ENCODE measurements at regions not wholly inside any gene's neighbourhood (a gene's known extent, or its start where the extent isn't known, plus 50 kb on each side); places are given as distances from the start of the nearest gene placed in this dataset.
"Not testable (repeated sequence)": the region's sequence is repeated elsewhere in the genome, so short reads cannot be mapped to it uniquely, and the experiment has no call there.

- DNase-seq: no peak
- no peaks in the 10 kb centered on the region for H3K4me1 ChIP-seq
- intact Hi-C loops (cut with DNase I; ENCODE audit: low total_unique reads): no loop called here
- H3K9me3 ChIP-seq: no peaks in the 10 kb centered on the region
- H3K27ac ChIP-seq: no peak overlapping the region
- no peaks in the 10 kb centered on the region for H3K27me3 ChIP-seq
- H3K4me3 ChIP-seq: no peak overlapping the region
- no peak for TF ChIP-seq POLR2A (IDR thresholded peaks at IDR 0.05)
- TF ChIP-seq, protein P1, sequence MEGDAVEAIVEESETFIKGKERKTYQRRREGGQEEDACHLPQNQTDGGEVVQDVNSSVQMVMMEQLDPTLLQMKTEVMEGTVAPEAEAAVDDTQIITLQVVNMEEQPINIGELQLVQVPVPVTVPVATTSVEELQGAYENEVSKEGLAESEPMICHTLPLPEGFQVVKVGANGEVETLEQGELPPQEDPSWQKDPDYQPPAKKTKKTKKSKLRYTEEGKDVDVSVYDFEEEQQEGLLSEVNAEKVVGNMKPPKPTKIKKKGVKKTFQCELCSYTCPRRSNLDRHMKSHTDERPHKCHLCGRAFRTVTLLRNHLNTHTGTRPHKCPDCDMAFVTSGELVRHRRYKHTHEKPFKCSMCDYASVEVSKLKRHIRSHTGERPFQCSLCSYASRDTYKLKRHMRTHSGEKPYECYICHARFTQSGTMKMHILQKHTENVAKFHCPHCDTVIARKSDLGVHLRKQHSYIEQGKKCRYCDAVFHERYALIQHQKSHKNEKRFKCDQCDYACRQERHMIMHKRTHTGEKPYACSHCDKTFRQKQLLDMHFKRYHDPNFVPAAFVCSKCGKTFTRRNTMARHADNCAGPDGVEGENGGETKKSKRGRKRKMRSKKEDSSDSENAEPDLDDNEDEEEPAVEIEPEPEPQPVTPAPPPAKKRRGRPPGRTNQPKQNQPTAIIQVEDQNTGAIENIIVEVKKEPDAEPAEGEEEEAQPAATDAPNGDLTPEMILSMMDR (IDR thresholded peaks at IDR 0.05): no peak
- WGBS, 2 donors: 78 to 80% methylated on average over 3 of the region's 3 CpGs
- no peaks in the 10 kb centered on the region for H3K36me3 ChIP-seq (ENCODE audit: low read depth, missing control alignments)
These were observed 351.3 kb downstream of the NKX6-1 start for GRCh38 chr4:84147831-84148230.

DNA sequence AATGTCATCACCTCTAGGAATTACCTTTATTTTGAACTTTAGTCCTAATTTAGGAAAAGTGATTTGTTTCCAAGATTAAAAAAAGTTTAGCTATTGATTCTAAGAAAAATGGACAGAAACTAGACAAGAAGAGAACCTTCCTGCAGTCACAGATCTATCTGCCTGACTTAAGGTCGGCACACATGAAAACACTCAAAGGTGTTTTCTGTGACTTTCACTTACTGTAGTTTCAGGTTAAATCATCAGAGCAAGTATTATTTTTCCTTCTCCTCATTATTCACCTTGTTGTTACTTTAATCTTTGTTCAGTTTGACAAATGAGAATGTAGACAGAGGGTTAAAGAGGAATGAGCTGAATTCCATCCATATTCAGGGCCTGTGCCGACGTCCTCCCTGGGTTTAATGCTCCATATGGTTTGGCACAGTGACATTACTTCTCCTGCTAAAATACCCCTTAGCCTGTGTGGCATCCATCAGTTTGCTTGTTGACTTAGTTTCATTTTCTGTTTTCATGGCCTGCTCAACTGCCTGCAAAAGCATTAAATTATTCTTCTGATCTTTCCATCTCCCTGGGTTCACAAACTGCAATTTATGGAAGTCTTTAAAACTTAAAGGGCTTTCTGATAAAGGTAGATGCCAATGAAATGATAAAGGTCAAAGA lies 352.7 kb downstream of the NKX6-1 start:
- Histone ChIP-seq H3K9me3 (no peaks in the 10 kb centered on the region), H3K4me3 (no peak overlapping the region), H3K27me3 (no peaks in the 10 kb centered on the region), H3K27ac (no peak overlapping the region), H3K36me3 (ENCODE audit: low read depth, missing control alignments) (no peaks in the 10 kb centered on the region), H3K4me1 (no peaks in the 10 kb centered on the region)
- intact Hi-C loops (cut with DNase I; ENCODE audit: low total_unique reads): no loop called here
- TF ChIP-seq, protein P1 (IDR thresholded peaks at IDR 0.05): no peak
- no peak for TF ChIP-seq POLR2A (IDR thresholded peaks at IDR 0.05)
- 62 to 65% methylated on average over 3 of the region's 3 CpGs for WGBS, 2 donors
- no peak for DNase-seq

DNA sequence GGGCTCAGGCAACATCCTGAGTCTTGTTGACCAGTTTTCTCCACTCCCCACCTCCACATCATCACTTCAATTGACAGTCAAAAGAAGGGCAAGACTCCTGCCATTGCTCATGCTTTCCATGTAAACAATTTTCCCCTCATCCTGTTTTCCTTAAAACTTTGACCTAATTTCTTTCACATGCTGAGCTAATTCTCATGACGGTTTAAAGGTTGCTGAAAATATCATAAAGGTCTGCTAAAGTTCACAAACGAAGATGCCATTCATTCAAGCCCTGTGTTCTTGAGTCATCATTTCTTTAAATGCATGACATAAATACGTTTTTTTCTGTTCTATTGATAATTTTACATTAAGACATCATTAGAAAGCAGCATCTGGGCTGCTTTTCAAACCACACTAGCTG lies 353.9 kb downstream of the NKX6-1 start:
- intact Hi-C loops (cut with DNase I; ENCODE audit: low total_unique reads): no loop called here
- Histone ChIP-seq H3K4me1 (no peaks in the 10 kb centered on the region), H3K27ac (no peak overlapping the region), H3K4me3 (no peak overlapping the region), H3K36me3 (ENCODE audit: low read depth, missing control alignments) (no peaks in the 10 kb centered on the region), H3K9me3 (no peaks in the 10 kb centered on the region), H3K27me3 (no peaks in the 10 kb centered on the region)
- WGBS, 2 donors: 68 to 82% methylated on average over 3 of the region's 3 CpGs
- TF ChIP-seq POLR2A (IDR thresholded peaks at IDR 0.05): no peak
- TF ChIP-seq, protein P1 (IDR thresholded peaks at IDR 0.05): no peak
- DNase-seq: no peak

DNA sequence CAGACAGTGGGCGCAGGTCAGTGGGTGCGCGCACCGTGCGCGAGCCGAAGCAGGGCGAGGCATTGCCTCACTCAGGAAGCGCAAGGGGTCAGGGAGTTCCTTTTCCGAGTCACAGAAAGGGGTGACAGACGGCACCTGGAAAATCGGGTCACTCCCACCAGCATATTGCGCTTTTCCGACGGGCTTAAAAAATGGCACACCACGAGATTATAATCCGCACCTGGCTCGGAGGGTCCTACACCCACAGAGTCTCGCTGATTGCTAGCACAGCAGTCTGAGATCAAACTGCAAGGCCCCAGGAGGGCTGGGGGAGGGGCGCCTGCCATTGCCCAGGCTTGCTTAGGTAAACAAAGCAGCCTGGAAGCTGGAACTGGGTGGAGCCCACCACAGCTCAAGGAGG lies 372.2 kb downstream of the NKX6-1 start:
- H3K36me3 ChIP-seq (ENCODE audit: low read depth, missing control alignments); H3K4me3 ChIP-seq; H3K27ac ChIP-seq; H3K9me3 ChIP-seq; H3K4me1 ChIP-seq; DNase-seq; intact Hi-C loops (cut with DNase I; ENCODE audit: low total_unique reads); H3K27me3 ChIP-seq: not testable (repeated sequence)
- WGBS, 2 donors: 56 to 67% methylated on average over 17 to 20 of the region's 20 CpGs

DNA sequence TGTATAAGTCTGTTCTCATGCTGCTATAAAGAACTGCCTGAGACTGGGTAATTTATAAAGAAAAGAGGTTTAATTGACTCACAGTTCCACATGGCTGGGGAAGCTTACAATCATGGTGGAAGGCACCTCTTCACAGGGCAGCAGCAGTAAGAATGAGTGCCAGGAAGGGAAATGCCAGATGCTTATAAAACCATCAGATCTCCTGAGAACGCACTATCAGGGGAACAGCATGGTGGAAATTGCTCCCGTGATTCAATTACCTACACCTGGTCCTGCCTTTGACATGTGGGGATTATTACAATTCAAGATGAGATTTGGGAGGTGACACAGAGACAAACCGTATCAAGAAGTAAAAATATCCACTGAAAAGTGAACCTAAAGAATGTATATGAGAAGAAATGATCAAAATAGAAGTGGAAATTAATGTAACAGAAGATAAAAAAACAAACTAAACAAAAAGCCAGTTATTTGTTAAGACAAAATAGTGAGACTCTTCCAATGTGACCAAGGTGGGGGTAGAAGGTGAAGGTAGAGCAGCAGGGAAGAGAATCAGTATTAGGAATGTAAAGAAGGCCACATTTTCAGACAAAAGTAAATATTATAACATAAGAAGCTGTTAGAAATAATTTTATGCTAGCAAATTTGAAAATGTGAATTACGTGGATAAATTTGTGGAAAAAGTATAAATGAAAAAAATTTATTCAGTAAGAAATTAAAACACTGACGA lies 372.9 kb downstream of the NKX6-1 start:
- Histone ChIP-seq H3K27me3 (no peaks in the 10 kb centered on the region), H3K4me3 (no peak overlapping the region), H3K4me1 (no peaks in the 10 kb centered on the region), H3K9me3 (no peaks in the 10 kb centered on the region), H3K27ac (no peak overlapping the region), H3K36me3 (ENCODE audit: low read depth, missing control alignments) (no peaks in the 10 kb centered on the region)
- no peak for DNase-seq
- TF ChIP-seq, protein P1 (IDR thresholded peaks at IDR 0.05): no peak
- TF ChIP-seq POLR2A (IDR thresholded peaks at IDR 0.05): no peak
- 74 to 86% methylated on average over 5 of the region's 5 CpGs for WGBS, 2 donors
- intact Hi-C loops (cut with DNase I; ENCODE audit: low total_unique reads): no loop called here

All from testis (tissue), 2 donors.